MM.1S (cell line): ENCODE measurements at regions not wholly inside any gene's neighbourhood (a gene's known extent, or its start where the extent isn't known, plus 50 kb on each side); places are given as distances from the start of the nearest gene placed in this dataset.

Experiments
- CTCF ChIP-seq: fragments of 300-600 bp; sonication (generic); IDR thresholded peaks from 2 replicates; pipeline ENCODE4 v1.5.1; 2016; ENCODE audit warnings: antibody characterized with exemption, low read length, mixed read lengths
- EZH2 ChIP-seq: fragments of 300-600 bp; sonication (generic); optimal IDR thresholded peaks from 2 replicates; pipeline ENCODE3; 2017; ENCODE audit warnings: low read depth, mild to moderate bottlenecking, antibody characterized with exemption, low read length, mixed read lengths

- TF ChIP-seq CTCF: peak; percentile 36
- TF ChIP-seq EZH2: no peak
Observed at GRCh38 chr2:16525265-16525887, 140.3 kb downstream of the CYRIA start.
